GM06990 (cell line): ENCODE measurements at regions not wholly inside any gene's neighbourhood (a gene's known extent, or its start where the extent isn't known, plus 50 kb on each side); places are given as distances from the start of the nearest gene placed in this dataset.

Experiments
- DNase-seq: peaks from one replicate; pipeline ENCODE4 v3.0.0-alpha.2; 2011; ENCODE audit not compliant: insufficient read length; ENCODE audit errors: extremely low read depth
- H3K27me3 ChIP-seq: replicated peaks from 2 replicates; pipeline ENCODE4 v1.6.0; 2011; ENCODE audit warnings: low read length; ENCODE audit not compliant: control insufficient read depth, insufficient read depth
- H3K36me3 ChIP-seq: 2 replicates; pipeline ENCODE4 v1.5.1; 2011; ENCODE audit warnings: low read length; ENCODE audit not compliant: control insufficient read depth, insufficient read depth
- H3K4me3 ChIP-seq: replicated peaks from 2 replicates; pipeline ENCODE4 v1.5.1; 2011; ENCODE audit warnings: low read depth, mild to moderate bottlenecking, control low read depth, low read length
- TF ChIP-seq, protein P1 (sequence below): IDR thresholded peaks from 2 replicates; pipeline ENCODE4 v1.5.1; 2011; ENCODE audit warnings: low read length, control low read depth, mild to moderate bottlenecking, inconsistent platforms; ENCODE audit not compliant: insufficient read depth, poor library complexity, severe bottlenecking

GRCh38 chr4:89358935-89359638, 51.5 kb upstream of the GPRIN3 start:
- no peaks in the 10 kb centered on the region for H3K27me3 ChIP-seq
- no peak overlapping the region for H3K4me3 ChIP-seq
- DNase-seq: no peak
- H3K36me3 ChIP-seq: no peaks in the 10 kb centered on the region
- TF ChIP-seq, protein P1, sequence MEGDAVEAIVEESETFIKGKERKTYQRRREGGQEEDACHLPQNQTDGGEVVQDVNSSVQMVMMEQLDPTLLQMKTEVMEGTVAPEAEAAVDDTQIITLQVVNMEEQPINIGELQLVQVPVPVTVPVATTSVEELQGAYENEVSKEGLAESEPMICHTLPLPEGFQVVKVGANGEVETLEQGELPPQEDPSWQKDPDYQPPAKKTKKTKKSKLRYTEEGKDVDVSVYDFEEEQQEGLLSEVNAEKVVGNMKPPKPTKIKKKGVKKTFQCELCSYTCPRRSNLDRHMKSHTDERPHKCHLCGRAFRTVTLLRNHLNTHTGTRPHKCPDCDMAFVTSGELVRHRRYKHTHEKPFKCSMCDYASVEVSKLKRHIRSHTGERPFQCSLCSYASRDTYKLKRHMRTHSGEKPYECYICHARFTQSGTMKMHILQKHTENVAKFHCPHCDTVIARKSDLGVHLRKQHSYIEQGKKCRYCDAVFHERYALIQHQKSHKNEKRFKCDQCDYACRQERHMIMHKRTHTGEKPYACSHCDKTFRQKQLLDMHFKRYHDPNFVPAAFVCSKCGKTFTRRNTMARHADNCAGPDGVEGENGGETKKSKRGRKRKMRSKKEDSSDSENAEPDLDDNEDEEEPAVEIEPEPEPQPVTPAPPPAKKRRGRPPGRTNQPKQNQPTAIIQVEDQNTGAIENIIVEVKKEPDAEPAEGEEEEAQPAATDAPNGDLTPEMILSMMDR: no peak

DNA sequence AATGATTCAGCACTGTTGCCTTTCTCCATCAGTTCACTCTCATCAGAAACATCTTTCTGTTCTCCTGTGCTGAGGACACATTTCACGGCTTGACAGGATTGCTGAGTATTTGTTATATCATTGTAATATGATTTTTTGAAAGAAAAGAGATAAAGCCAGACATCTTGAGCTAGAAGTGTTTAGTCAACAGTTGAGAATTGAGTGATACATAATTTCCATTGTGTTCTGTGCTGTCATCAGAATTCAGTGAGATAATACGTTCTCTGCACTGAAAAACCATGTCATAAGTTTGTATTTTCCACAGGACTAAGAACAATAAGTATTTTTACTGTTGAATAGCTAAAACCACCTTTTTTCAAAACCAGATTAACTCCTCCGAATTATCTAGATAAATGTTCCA, 50.2 kb upstream of the GPRIN3 start:
- no peaks in the 10 kb centered on the region for H3K36me3 ChIP-seq
- TF ChIP-seq, protein P1: no peak
- DNase-seq: no peak
- no peaks in the 10 kb centered on the region for H3K27me3 ChIP-seq
- H3K4me3 ChIP-seq: no peak overlapping the region
